Thoracic aorta (tissue), 2 donors: ENCODE measurements at regions not wholly inside any gene's neighbourhood (a gene's known extent, or its start where the extent isn't known, plus 50 kb on each side); places are given as distances from the start of the nearest gene placed in this dataset.

Experiments used
- ATAC-seq: fragments of 150-250 bp; one replicate; pipeline ENCODE4 v1.8.0; 2017; ENCODE audit warnings: low read depth; ENCODE audit not compliant: insufficient number of reproducible peaks, low FRiP score
- DNase-seq: peaks from one replicate; pipeline ENCODE4 v3.0.0-alpha.2; 2020; ENCODE audit warnings: low spot score
- H3K27ac ChIP-seq, 2 donors: fragments of 200-600 bp; sonication (generic); 1 replicate in 1 of 2; 2 replicates in 1 of 2; pipeline ENCODE4 v1.5.1; 2016; ENCODE audit warnings: mild to moderate bottlenecking in 2 of 2, moderate library complexity in 2 of 2
- H3K27me3 ChIP-seq: fragments of 200-600 bp; sonication (generic); replicated peaks from 2 replicates; pipeline ENCODE4 v1.6.0; 2016; ENCODE audit warnings: mild to moderate bottlenecking; ENCODE audit not compliant: insufficient read depth
- H3K36me3 ChIP-seq: fragments of 200-600 bp; sonication (generic); one replicate; pipeline ENCODE4 v1.5.1; 2016
- H3K4me1 ChIP-seq, 2 donors: fragments of 200-600 bp; sonication (generic); 1 replicate in 1 of 2; 2 replicates in 1 of 2; pipeline versions ENCODE4 v1.5.1 to v1.6.0; 2016; ENCODE audit warnings: low read depth in 2 of 2, mild to moderate bottlenecking in 1 of 2; ENCODE audit not compliant: control insufficient read depth in 1 of 2
- H3K4me3 ChIP-seq: fragments of 200-600 bp; sonication (generic); 2 replicates; pipeline ENCODE4 v1.5.1; 2016; ENCODE audit warnings: mild to moderate bottlenecking
- H3K9me3 ChIP-seq: fragments of 200-600 bp; sonication (generic); 2 replicates; pipeline ENCODE4 v1.5.1; 2016
- CTCF ChIP-seq: fragments of 200-600 bp; sonication (generic); IDR thresholded peaks from one replicate; pipeline ENCODE4 v1.5.1; 2019; ENCODE audit warnings: antibody characterized with exemption

- Histone ChIP-seq H3K27ac (peak overlapping the region; percentile 17 to 60), H3K27me3 (no peaks in the 10 kb centered on the region), H3K36me3 (no peaks in the 10 kb centered on the region), H3K9me3 (no peaks in the 10 kb centered on the region), H3K4me3 (peak overlapping the region; percentile 12), H3K4me1 (peaks cover 12 to 35% of the 10 kb centered on the region in 2 donors)
- ATAC-seq (no peak), DNase-seq (no peak)
- no peak for TF ChIP-seq CTCF
Measured at GRCh38 chr18:34590503-34590902, 119.6 kb upstream of the DTNA start.

- DNase-seq (no peak), ATAC-seq (no peak)
- H3K27ac ChIP-seq: peak overlapping the region; percentile 74 to 84
- H3K9me3 ChIP-seq: no peaks in the 10 kb centered on the region
- TF ChIP-seq CTCF: no peak
- peaks cover 15 to 50% of the 10 kb centered on the region in 2 donors for H3K4me1 ChIP-seq
- no peaks in the 10 kb centered on the region for H3K36me3 ChIP-seq
- no peaks in the 10 kb centered on the region for H3K27me3 ChIP-seq
- H3K4me3 ChIP-seq: peak overlapping the region; percentile 73
Measured at GRCh38 chr18:34591920-34592444, 118.1 kb upstream of the DTNA start.

GRCh38 chr18:34592481-34592880 is 117.6 kb upstream of the DTNA start:
- no peak for ATAC-seq
- H3K27ac ChIP-seq: peak overlapping the region; percentile 74 to 84
- peak overlapping the region; percentile 73 for H3K4me3 ChIP-seq

GRCh38 chr18:34592961-34593382 is 117.1 kb upstream of the DTNA start:
- Histone ChIP-seq H3K27ac (peak overlapping the region; percentile 74 to 84), H3K4me3 (peak overlapping the region; percentile 73), H3K27me3 (no peaks in the 10 kb centered on the region), H3K36me3 (no peaks in the 10 kb centered on the region), H3K4me1 (peaks cover 21 to 58% of the 10 kb centered on the region in 2 donors), H3K9me3 (no peaks in the 10 kb centered on the region)
- no peak for TF ChIP-seq CTCF
- DNase-seq (no peak), ATAC-seq (peak; percentile 83)

More at GRCh38 chr18:34592481-34592880, 117.6 kb upstream of the DTNA start:
- Histone ChIP-seq H3K9me3 (no peaks in the 10 kb centered on the region), H3K4me1 (peaks cover 19 to 55% of the 10 kb centered on the region in 2 donors), H3K27me3 (no peaks in the 10 kb centered on the region), H3K36me3 (no peaks in the 10 kb centered on the region)
- TF ChIP-seq CTCF: no peak
- DNase-seq: no peak

- H3K36me3 ChIP-seq: no peaks in the 10 kb centered on the region
- no peak for TF ChIP-seq CTCF
- no peak for DNase-seq
- H3K9me3 ChIP-seq: no peaks in the 10 kb centered on the region
- H3K27me3 ChIP-seq: no peaks in the 10 kb centered on the region
- H3K4me1 ChIP-seq: peaks cover 21 to 58% of the 10 kb centered on the region in 2 donors
- ATAC-seq: no peak
- peak overlapping the region; percentile 73 for H3K4me3 ChIP-seq
- peak overlapping the region; percentile 74 to 84 for H3K27ac ChIP-seq
Measured at GRCh38 chr18:34594266-34594665, 115.8 kb upstream of the DTNA start.
